K562 (cell line): ENCODE measurements at regions not wholly inside any gene's neighbourhood (a gene's known extent, or its start where the extent isn't known, plus 50 kb on each side); places are given as distances from the start of the nearest gene placed in this dataset.

ENCODE experiments used
- ATAC-seq: fragments of 200-7000 bp; cut with Tn5 transposase; 3 replicates; pipeline ENCODE4 v1.9.1; 2020; ENCODE audit warnings: moderate library complexity
- BruUV-seq: library from RNA; stranded (reverse); fragments of 400-500 nt; replicated peaks from 2 replicates; lab custom pipeline; 2021; lab: Mats Ljungman, UMichigan
- CTCF ChIA-PET: fragments of 300-600 bp; formaldehyde crosslinking; extraction: SDS; loops from one replicate; lab custom pipeline; 2021; ENCODE audit warnings: low intra/inter-chr PET ratio; lab: Yijun Ruan, JAX
- POLR2A ChIA-PET: fragments of 300-600, 350-650 bp; sonication (Branson Sonifier 250); formaldehyde crosslinking; extraction: SDS; loops from one replicate; lab custom pipeline; 2021; ENCODE audit warnings: antibody characterized with exemption, inconsistent platforms; lab: Yijun Ruan, JAX
- DNase-seq, 4 experiments: peaks; one replicate each; pipeline versions ENCODE4 v3.0.0 to v3.0.0-alpha.2; 2011 to 2018; ENCODE audit warnings: low spot score in 3 of 4, mixed read lengths in 3 of 4; ENCODE audit errors: extremely low read depth in 1 of 4
- FAIRE-seq: peaks from 2 replicates; lab custom pipeline; 2011; peaks lifted over from hg19 to GRCh38; lab: Jason Lieb, UNC
- H2AFZ ChIP-seq: 2 replicates; pipeline ENCODE4 v1.6.0; 2011; ENCODE audit warnings: low read depth, low read length, control low read depth, inconsistent platforms
- H3K27ac ChIP-seq: fragments of 200-600 bp; 3 replicates; pipeline ENCODE4 v1.8.0; 2011; ENCODE audit warnings: low read depth, mild to moderate bottlenecking, control low read depth, inconsistent platforms, low read length, moderate library complexity, mixed read lengths; ENCODE audit errors: extremely low read depth
- H3K27me3 ChIP-seq, 2 experiments: fragments of 300-600 bp in 1 of 2; 2 replicates in 1 of 2; 3 replicates in 1 of 2; pipeline versions ENCODE4 v1.6.0 to v1.8.0; 2011; ENCODE audit warnings: inconsistent platforms in 2 of 2, low read length in 2 of 2, mild to moderate bottlenecking in 1 of 2, mixed read lengths in 1 of 2, moderate library complexity in 1 of 2; ENCODE audit not compliant: control insufficient read depth in 2 of 2, insufficient read depth in 2 of 2
- H3K36me3 ChIP-seq: fragments of 300-600 bp; 3 replicates; pipeline ENCODE4 v1.8.0; 2011; ENCODE audit warnings: mild to moderate bottlenecking, low read length, inconsistent platforms; ENCODE audit not compliant: control insufficient read depth, insufficient read depth
- H3K4me1 ChIP-seq, 2 experiments: fragments of 200-600 bp in 1 of 2; replicated peaks in 1 of 2; 2 replicates in 1 of 2; 3 replicates in 1 of 2; pipeline versions ENCODE4 v1.5.1 to v1.8.0; 2011; ENCODE audit warnings: inconsistent platforms in 2 of 2, low read length in 2 of 2, mild to moderate bottlenecking in 1 of 2, mixed read lengths in 1 of 2, moderate library complexity in 1 of 2; ENCODE audit not compliant: control insufficient read depth in 2 of 2, insufficient read depth in 2 of 2
- H3K4me2 ChIP-seq: 2 replicates; pipeline ENCODE4 v1.6.1; 2011; ENCODE audit warnings: low read length, control low read depth, inconsistent platforms, mixed read lengths; ENCODE audit not compliant: insufficient read depth
- H3K4me3 ChIP-seq: fragments of 200-600 bp; sonication (generic), shearing (Covaris generic); 2 replicates; pipeline ENCODE4 v1.5.1; 2016; ENCODE audit warnings: control low read depth, inconsistent platforms
- H3K79me2 ChIP-seq: fragments of 200-600 bp; 3 replicates; pipeline ENCODE4 v1.8.0; 2011; ENCODE audit warnings: low read length, inconsistent platforms; ENCODE audit not compliant: control insufficient read depth, insufficient read depth
- H3K9ac ChIP-seq, 2 experiments: 2 replicates each; pipeline versions ENCODE4 v1.6.0 to v1.6.1; 2011; ENCODE audit warnings: low read depth in 2 of 2, low read length in 2 of 2, control low read depth in 1 of 2, inconsistent platforms in 1 of 2, mild to moderate bottlenecking in 1 of 2, mixed read lengths in 1 of 2; ENCODE audit not compliant: insufficient read depth in 1 of 2
- H3K9me1 ChIP-seq: one replicate; pipeline ENCODE4 v1.6.0; 2011; ENCODE audit warnings: inconsistent platforms, mild to moderate bottlenecking, low read length, moderate library complexity; ENCODE audit not compliant: control insufficient read depth, insufficient read depth
- H3K9me3 ChIP-seq: replicated peaks from 2 replicates; pipeline ENCODE4 v1.5.1; 2011; ENCODE audit warnings: low read depth, low read length, inconsistent platforms; ENCODE audit not compliant: control insufficient read depth, insufficient read depth
- H4K20me1 ChIP-seq: replicated peaks from 2 replicates; pipeline ENCODE4 v1.6.1; 2011; ENCODE audit warnings: low read length, inconsistent platforms, mixed read lengths; ENCODE audit not compliant: control insufficient read depth, insufficient read depth
- CC2D1A ChIP-seq: fragments of 450-650 bp; IDR thresholded peaks from 2 replicates; pipeline ENCODE4 v1.6.1; 2017; ENCODE audit warnings: mild to moderate bottlenecking
- GATAD2B ChIP-seq: fragments of 450-650 bp; IDR thresholded peaks from 2 replicates; pipeline ENCODE4 v1.6.1; 2017; ENCODE audit warnings: mild to moderate bottlenecking, borderline replicate concordance
- SOX6 ChIP-seq: fragments of 450-650 bp; IDR thresholded peaks from 2 replicates; pipeline ENCODE4 v1.6.1; 2014; ENCODE audit warnings: mild to moderate bottlenecking
- WGBS: fragments of 100-300 bp; shearing (Covaris generic); methylation state at CpG from one replicate; pipeline ENCODE4 v1.1.6; 2016; ENCODE audit warnings: low coverage, mixed read lengths; ENCODE audit not compliant: insufficient coverage; ENCODE audit errors: missing lambda C conversion rate; 5-methylcytosine and 5-hydroxymethylcytosine counted together
- in situ Hi-C: fragments of 300-500 bp; cut with MboI; formaldehyde crosslinking; loops from 4 replicates; pipeline ENCODE4 v1.15.0; 2018; ENCODE audit warnings: inconsistent platforms, mixed read lengths
- intact Hi-C: fragments of 100-400 bp; cut with micrococcal nuclease; formaldehyde crosslinking; loops from 2 replicates; pipeline ENCODE4 v1.14.2; 2022
- TF ChIP-seq, protein P1 (sequence below): fragments of 450-650 bp; formaldehyde crosslinking; IDR thresholded peaks from 2 replicates; pipeline ENCODE4 v1.4.0; 2022; ENCODE audit warnings: mild to moderate bottlenecking, moderate library complexity
- TF ChIP-seq, protein P2 (sequence below), 2 experiments: fragments of 150-350 bp in 1 of 2; IDR thresholded peaks; 2 replicates each; pipeline ENCODE4 v1.6.1; 2012 to 2016; ENCODE audit warnings: low read depth in 2 of 2, low read length in 2 of 2, mild to moderate bottlenecking in 1 of 2, moderate library complexity in 1 of 2
- TF ChIP-seq, protein P3 (sequence below): fragments of 450-650 bp; IDR thresholded peaks from 2 replicates; pipeline ENCODE4 v1.6.1; 2018; ENCODE audit not compliant: partially characterized antibody

DNA sequence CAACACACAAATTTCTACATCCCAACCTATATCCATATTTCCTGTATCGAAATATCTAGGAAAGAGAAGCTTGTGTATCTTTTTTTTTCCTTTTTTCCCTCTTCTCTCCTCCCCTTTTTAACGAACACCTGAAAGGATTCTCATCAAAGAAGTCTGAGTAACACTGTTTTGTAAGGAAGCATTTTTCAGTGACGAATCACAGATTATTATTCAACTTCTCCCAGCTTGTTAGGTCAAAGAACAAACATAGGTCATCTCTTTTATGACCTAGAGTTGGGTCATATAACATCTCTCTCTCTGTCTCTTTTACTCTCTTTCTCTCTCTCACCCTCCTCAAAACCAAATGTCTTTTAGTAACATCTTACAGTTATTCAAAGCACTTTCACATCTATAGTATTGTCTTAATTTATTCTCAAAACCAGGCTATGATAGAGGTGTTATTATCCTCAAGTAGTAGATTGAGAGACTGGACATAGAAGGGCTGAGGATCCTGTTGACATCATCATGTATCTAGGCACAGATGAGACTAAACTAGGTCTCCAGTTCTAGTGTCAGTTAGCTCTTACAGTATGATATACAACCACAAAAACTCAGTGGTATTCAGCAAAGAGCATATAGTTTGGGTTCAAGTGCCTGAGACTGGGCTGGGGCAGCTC is 80.1 kb upstream of the SPOPL start:
- in situ Hi-C loops (no loop called here), intact Hi-C loops (no loop called here)
- Histone ChIP-seq H3K4me3 (no peak overlapping the region), H3K79me2 (no peaks in the 10 kb centered on the region), H3K4me2 (no peak overlapping the region), H3K27ac (no peak overlapping the region), H3K9ac (no peak overlapping the region), H2AFZ (no peak overlapping the region), H3K36me3 (no peaks in the 10 kb centered on the region), H3K27me3 (no peaks in the 10 kb centered on the region), H4K20me1 (no peaks in the 10 kb centered on the region), H3K4me1 (no peaks in the 10 kb centered on the region), H3K9me1 (no peaks in the 10 kb centered on the region), H3K9me3 (no peaks in the 10 kb centered on the region)
- BruUV-seq = no TSS peak
- FAIRE-seq (no peak), DNase-seq (no peak), ATAC-seq (no peak)
- CTCF ChIA-PET = no interaction called here
- 23% methylated on average over 3 of the region's 3 CpGs for WGBS
- TF ChIP-seq, protein P1, sequence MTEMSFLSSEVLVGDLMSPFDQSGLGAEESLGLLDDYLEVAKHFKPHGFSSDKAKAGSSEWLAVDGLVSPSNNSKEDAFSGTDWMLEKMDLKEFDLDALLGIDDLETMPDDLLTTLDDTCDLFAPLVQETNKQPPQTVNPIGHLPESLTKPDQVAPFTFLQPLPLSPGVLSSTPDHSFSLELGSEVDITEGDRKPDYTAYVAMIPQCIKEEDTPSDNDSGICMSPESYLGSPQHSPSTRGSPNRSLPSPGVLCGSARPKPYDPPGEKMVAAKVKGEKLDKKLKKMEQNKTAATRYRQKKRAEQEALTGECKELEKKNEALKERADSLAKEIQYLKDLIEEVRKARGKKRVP (CRISPR knock-in tag) = no peak
- TF ChIP-seq, protein P2, sequence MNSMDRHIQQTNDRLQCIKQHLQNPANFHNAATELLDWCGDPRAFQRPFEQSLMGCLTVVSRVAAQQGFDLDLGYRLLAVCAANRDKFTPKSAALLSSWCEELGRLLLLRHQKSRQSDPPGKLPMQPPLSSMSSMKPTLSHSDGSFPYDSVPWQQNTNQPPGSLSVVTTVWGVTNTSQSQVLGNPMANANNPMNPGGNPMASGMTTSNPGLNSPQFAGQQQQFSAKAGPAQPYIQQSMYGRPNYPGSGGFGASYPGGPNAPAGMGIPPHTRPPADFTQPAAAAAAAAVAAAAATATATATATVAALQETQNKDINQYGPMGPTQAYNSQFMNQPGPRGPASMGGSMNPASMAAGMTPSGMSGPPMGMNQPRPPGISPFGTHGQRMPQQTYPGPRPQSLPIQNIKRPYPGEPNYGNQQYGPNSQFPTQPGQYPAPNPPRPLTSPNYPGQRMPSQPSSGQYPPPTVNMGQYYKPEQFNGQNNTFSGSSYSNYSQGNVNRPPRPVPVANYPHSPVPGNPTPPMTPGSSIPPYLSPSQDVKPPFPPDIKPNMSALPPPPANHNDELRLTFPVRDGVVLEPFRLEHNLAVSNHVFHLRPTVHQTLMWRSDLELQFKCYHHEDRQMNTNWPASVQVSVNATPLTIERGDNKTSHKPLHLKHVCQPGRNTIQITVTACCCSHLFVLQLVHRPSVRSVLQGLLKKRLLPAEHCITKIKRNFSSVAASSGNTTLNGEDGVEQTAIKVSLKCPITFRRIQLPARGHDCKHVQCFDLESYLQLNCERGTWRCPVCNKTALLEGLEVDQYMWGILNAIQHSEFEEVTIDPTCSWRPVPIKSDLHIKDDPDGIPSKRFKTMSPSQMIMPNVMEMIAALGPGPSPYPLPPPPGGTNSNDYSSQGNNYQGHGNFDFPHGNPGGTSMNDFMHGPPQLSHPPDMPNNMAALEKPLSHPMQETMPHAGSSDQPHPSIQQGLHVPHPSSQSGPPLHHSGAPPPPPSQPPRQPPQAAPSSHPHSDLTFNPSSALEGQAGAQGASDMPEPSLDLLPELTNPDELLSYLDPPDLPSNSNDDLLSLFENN (IDR thresholded peaks at IDR 0.05; ENCODE audit: low read depth in 2 of 2, low read length in 2 of 2) = no peak
- TF ChIP-seq SOX6 (no peak), CC2D1A (no peak), GATAD2B (no peak)
- TF ChIP-seq, protein P3, sequence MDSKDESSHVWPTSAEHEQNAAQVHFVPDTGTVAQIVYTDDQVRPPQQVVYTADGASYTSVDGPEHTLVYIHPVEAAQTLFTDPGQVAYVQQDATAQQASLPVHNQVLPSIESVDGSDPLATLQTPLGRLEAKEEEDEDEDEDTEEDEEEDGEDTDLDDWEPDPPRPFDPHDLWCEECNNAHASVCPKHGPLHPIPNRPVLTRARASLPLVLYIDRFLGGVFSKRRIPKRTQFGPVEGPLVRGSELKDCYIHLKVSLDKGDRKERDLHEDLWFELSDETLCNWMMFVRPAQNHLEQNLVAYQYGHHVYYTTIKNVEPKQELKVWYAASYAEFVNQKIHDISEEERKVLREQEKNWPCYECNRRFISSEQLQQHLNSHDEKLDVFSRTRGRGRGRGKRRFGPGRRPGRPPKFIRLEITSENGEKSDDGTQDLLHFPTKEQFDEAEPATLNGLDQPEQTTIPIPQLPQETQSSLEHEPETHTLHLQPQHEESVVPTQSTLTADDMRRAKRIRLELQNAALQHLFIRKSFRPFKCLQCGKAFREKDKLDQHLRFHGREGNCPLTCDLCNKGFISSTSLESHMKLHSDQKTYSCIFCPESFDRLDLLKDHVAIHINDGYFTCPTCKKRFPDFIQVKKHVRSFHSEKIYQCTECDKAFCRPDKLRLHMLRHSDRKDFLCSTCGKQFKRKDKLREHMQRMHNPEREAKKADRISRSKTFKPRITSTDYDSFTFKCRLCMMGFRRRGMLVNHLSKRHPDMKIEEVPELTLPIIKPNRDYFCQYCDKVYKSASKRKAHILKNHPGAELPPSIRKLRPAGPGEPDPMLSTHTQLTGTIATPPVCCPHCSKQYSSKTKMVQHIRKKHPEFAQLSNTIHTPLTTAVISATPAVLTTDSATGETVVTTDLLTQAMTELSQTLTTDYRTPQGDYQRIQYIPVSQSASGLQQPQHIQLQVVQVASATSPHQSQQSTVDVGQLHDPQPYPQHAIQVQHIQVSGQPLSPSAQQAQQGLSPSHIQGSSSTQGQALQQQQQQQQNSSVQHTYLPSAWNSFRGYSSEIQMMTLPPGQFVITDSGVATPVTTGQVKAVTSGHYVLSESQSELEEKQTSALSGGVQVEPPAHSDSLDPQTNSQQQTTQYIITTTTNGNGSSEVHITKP = no peak
- POLR2A ChIA-PET = no interaction called here
